ENCODE measurements at regions not wholly inside any gene's neighbourhood (a gene's known extent, or its start where the extent isn't known, plus 50 kb on each side); places are given as distances from the start of the nearest gene placed in this dataset.

DNA sequence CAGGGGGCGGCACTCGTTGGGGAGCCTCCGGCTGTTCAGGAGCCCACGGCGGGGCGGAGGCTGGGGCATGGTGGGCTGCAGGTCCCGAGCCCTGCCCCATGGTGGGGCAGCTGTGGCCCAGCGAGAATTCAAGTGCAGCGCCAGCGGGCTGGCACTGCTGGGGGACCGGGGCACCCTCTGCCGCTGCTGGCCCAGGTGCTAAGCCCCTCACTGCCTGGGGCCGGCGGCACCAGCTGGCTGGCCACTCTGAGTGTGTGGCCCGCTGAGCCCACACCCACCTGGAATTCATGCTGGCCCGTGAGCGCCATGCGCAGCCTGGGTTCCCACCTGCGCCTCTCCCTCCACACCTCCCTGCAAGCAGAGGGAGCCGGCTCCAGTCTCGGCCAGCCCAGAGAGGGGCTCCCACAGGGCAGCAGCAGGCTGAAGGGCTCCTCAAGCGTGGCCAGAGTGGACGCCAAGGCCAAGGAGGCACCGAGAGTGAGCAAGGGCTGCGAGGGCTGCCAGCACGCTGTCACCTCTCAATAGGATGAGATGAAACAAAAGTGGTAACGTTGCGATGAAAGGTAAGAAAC, 464.9 kb downstream of the PCDH7 start:
- ChIA-PET POLR2A (interaction anchor here (1.1 kb wide), 1 partner anchor 11 kb away, joined by 3 read pairs; no protein-coding TSS in a partner anchor), CTCF (ENCODE audit: unreplicated experiment) (no interaction called here)
- H2AFZ ChIP-seq (ENCODE audit: low read length): no peak overlapping the region
- H3K4me1 ChIP-seq (ENCODE audit: insufficient read depth, low read length, poor library complexity, severe bottlenecking): no peaks in the 10 kb centered on the region
- no peaks in the 10 kb centered on the region for H3K9me2 ChIP-seq (ENCODE audit: insufficient read depth, low read length)
- TF ChIP-seq, protein P1, sequence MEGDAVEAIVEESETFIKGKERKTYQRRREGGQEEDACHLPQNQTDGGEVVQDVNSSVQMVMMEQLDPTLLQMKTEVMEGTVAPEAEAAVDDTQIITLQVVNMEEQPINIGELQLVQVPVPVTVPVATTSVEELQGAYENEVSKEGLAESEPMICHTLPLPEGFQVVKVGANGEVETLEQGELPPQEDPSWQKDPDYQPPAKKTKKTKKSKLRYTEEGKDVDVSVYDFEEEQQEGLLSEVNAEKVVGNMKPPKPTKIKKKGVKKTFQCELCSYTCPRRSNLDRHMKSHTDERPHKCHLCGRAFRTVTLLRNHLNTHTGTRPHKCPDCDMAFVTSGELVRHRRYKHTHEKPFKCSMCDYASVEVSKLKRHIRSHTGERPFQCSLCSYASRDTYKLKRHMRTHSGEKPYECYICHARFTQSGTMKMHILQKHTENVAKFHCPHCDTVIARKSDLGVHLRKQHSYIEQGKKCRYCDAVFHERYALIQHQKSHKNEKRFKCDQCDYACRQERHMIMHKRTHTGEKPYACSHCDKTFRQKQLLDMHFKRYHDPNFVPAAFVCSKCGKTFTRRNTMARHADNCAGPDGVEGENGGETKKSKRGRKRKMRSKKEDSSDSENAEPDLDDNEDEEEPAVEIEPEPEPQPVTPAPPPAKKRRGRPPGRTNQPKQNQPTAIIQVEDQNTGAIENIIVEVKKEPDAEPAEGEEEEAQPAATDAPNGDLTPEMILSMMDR (conservative IDR thresholded peaks at IDR 0.05; ENCODE audit: low read length): no peak
- intact Hi-C loops (cut with micrococcal nuclease; ENCODE audit: unreplicated experiment): no loop called here
- no peaks in the 10 kb centered on the region for H4K20me1 ChIP-seq (ENCODE audit: insufficient read depth, low read length)
- no TSS peak for BruUV-seq (replicated peaks)
- H3K4me3 ChIP-seq (ENCODE audit: low read depth, low read length, poor library complexity, severe bottlenecking): no peak overlapping the region
- no peaks in the 10 kb centered on the region for H3K79me2 ChIP-seq (ENCODE audit: insufficient read depth, low read depth, low read length)
- no peak overlapping the region for H3K27ac ChIP-seq (ENCODE audit: low read depth, low read length, poor library complexity, severe bottlenecking)
- no peak for DNase-seq (ENCODE audit: low spot score)
- no peak overlapping the region for H3K4me2 ChIP-seq (ENCODE audit: low read length)
- no peaks in the 10 kb centered on the region for H3K36me3 ChIP-seq (ENCODE audit: insufficient read depth, low read length)
- H3K9me3 ChIP-seq (ENCODE audit: low read length): no peaks in the 10 kb centered on the region

DNA sequence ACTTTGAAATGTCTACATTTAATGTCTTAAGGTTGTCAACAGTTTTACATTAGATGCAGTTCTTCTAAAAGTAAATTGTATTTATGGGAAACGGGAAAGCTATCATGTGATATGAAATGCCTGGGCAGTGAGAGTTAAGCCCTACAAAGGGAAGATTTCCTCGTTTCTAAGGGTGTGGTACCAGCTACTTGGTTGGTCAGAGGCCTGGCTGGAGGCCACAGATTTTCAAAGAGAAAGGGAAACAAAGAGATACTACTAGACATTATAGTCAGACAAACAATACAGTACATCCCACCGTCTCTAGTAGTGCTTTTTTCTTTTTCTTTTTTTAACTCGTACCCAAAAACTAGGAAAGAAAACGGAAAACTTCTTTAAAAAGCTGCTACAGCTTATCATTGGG, 467.8 kb downstream of the PCDH7 start:
- Histone ChIP-seq H3K4me1 (ENCODE audit: insufficient read depth, low read length, poor library complexity, severe bottlenecking) (no peaks in the 10 kb centered on the region), H3K4me2 (ENCODE audit: low read length) (no peak overlapping the region), H3K79me2 (ENCODE audit: insufficient read depth, low read depth, low read length) (no peaks in the 10 kb centered on the region), H3K27ac (ENCODE audit: low read depth, low read length, poor library complexity, severe bottlenecking) (no peak overlapping the region), H3K4me3 (ENCODE audit: low read depth, low read length, poor library complexity, severe bottlenecking) (no peak overlapping the region), H2AFZ (ENCODE audit: low read length) (no peak overlapping the region), H3K36me3 (ENCODE audit: insufficient read depth, low read length) (no peaks in the 10 kb centered on the region), H3K9me2 (ENCODE audit: insufficient read depth, low read length) (no peaks in the 10 kb centered on the region), H4K20me1 (ENCODE audit: insufficient read depth, low read length) (no peaks in the 10 kb centered on the region), H3K9me3 (ENCODE audit: low read length) (no peaks in the 10 kb centered on the region)
- DNase-seq (ENCODE audit: low spot score): no peak
- ChIA-PET CTCF (ENCODE audit: unreplicated experiment) (no interaction called here), POLR2A (interaction anchor here (0.7 kb wide), 1 partner anchor 17 kb away, joined by 3 read pairs; no protein-coding TSS in a partner anchor)
- no peak for TF ChIP-seq EZH2phosphoT487 (IDR thresholded peaks at IDR 0.05; ENCODE audit: borderline replicate concordance, low read depth, low read length)
- TF ChIP-seq, protein P1 (conservative IDR thresholded peaks at IDR 0.05; ENCODE audit: low read length): no peak
- intact Hi-C loops (cut with micrococcal nuclease; ENCODE audit: unreplicated experiment): no loop called here
- BruUV-seq (replicated peaks): no TSS peak

DNA sequence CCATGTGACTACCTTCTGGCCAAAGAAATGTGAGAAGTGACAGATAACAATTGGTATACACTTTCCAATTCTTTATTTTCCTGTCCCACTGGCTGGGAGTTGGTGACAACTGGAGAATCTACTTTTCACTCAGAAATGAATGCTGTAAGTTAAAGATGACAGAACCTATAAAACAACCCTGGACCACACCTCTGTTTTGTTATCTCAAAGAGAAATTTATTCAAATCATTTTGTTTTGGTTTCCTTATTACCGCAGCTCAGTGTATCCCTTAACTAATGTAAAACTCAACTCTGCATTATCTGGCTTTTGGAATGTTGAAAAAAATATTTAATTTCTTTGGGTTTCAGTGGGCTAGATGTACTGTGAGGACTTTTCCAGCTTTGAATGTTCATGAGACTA, 469.8 kb downstream of the PCDH7 start:
- Histone ChIP-seq H3K27ac (ENCODE audit: low read depth, low read length, poor library complexity, severe bottlenecking) (no peak overlapping the region), H4K20me1 (ENCODE audit: insufficient read depth, low read length) (no peaks in the 10 kb centered on the region), H3K79me2 (ENCODE audit: insufficient read depth, low read depth, low read length) (no peaks in the 10 kb centered on the region), H3K36me3 (ENCODE audit: insufficient read depth, low read length) (no peaks in the 10 kb centered on the region), H3K4me3 (ENCODE audit: low read depth, low read length, poor library complexity, severe bottlenecking) (no peak overlapping the region), H2AFZ (ENCODE audit: low read length) (no peak overlapping the region), H3K4me2 (ENCODE audit: low read length) (no peak overlapping the region), H3K9me3 (ENCODE audit: low read length) (no peaks in the 10 kb centered on the region), H3K4me1 (ENCODE audit: insufficient read depth, low read length, poor library complexity, severe bottlenecking) (no peaks in the 10 kb centered on the region), H3K9me2 (ENCODE audit: insufficient read depth, low read length) (no peaks in the 10 kb centered on the region)
- ChIA-PET POLR2A (no interaction called here), CTCF (ENCODE audit: unreplicated experiment) (no interaction called here)
- no peak for TF ChIP-seq EZH2phosphoT487 (IDR thresholded peaks at IDR 0.05; ENCODE audit: borderline replicate concordance, low read depth, low read length)
- TF ChIP-seq, protein P1 (conservative IDR thresholded peaks at IDR 0.05; ENCODE audit: low read length): no peak
- no TSS peak for BruUV-seq (replicated peaks)
- intact Hi-C loops (cut with micrococcal nuclease; ENCODE audit: unreplicated experiment): no loop called here
- no peak for DNase-seq (ENCODE audit: low spot score)
